ENCODE measurements at regions not wholly inside any gene's neighbourhood (a gene's known extent, or its start where the extent isn't known, plus 50 kb on each side); places are given as distances from the start of the nearest gene placed in this dataset.

DNA sequence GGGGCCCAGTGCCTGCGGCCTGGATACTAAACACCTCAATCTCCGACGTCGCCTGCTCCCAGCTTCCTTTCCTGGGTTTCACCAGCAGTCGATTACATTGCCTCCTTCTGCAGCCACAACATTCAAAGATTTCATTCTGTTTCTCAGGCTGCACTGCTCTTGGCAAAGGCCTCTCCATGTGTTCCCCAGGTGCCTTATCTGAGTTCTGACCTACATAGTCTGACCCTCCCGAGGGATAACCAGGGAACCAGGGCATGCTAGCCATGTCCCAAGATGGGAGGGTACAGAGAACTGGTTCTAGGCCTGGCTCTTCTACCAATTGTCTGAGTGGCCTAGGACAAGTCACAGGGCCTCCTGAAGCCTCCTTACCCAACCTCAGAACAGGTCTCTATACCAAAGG, 62.2 kb upstream of the ACSL1 start:
- no peaks in the 10 kb centered on the region for H3K9me3 ChIP-seq
- ChIA-PET CTCF (no interaction called here), POLR2A (no interaction called here)
- Mint-ChIP-seq H3K4me3 (ENCODE audit: unreplicated experiment) (no peak overlapping the region), H3K27me3 (ENCODE audit: insufficient read depth, unreplicated experiment) (no peaks in the 10 kb centered on the region), H3K27ac (ENCODE audit: unreplicated experiment) (no peak overlapping the region), H3K9me3 (ENCODE audit: unreplicated experiment) (no peaks in the 10 kb centered on the region), H3K36me3 (ENCODE audit: insufficient read depth, unreplicated experiment) (no peaks in the 10 kb centered on the region), H3K4me1 (ENCODE audit: low read depth, unreplicated experiment) (peaks cover 6% of the 10 kb centered on the region)
- H3K27me3 ChIP-seq (replicated peaks; ENCODE audit: control insufficient read depth, insufficient read depth, low read length), result no peaks in the 10 kb centered on the region
- TF ChIP-seq, protein P1, sequence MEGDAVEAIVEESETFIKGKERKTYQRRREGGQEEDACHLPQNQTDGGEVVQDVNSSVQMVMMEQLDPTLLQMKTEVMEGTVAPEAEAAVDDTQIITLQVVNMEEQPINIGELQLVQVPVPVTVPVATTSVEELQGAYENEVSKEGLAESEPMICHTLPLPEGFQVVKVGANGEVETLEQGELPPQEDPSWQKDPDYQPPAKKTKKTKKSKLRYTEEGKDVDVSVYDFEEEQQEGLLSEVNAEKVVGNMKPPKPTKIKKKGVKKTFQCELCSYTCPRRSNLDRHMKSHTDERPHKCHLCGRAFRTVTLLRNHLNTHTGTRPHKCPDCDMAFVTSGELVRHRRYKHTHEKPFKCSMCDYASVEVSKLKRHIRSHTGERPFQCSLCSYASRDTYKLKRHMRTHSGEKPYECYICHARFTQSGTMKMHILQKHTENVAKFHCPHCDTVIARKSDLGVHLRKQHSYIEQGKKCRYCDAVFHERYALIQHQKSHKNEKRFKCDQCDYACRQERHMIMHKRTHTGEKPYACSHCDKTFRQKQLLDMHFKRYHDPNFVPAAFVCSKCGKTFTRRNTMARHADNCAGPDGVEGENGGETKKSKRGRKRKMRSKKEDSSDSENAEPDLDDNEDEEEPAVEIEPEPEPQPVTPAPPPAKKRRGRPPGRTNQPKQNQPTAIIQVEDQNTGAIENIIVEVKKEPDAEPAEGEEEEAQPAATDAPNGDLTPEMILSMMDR (IDR thresholded peaks at IDR 0.05; ENCODE audit: insufficient read depth in 1 of 2, low read depth in 1 of 2, low read length in 1 of 2, severe bottlenecking in 1 of 2, unreplicated experiment in 1 of 2), result no peak
- intact Hi-C loops (cut with micrococcal nuclease; ENCODE audit: unreplicated experiment), result no loop called here
- H3K4me1 ChIP-seq, result peaks cover 14% of the 10 kb centered on the region
- no peak for DNase-seq
- H3K4me3 ChIP-seq (ENCODE audit: low read depth, low read length), result no peak overlapping the region
- BruUV-seq (replicated peaks), result no TSS peak
- no peaks in the 10 kb centered on the region for H3K36me3 ChIP-seq (ENCODE audit: control insufficient read depth, insufficient read depth, low read length)

DNA sequence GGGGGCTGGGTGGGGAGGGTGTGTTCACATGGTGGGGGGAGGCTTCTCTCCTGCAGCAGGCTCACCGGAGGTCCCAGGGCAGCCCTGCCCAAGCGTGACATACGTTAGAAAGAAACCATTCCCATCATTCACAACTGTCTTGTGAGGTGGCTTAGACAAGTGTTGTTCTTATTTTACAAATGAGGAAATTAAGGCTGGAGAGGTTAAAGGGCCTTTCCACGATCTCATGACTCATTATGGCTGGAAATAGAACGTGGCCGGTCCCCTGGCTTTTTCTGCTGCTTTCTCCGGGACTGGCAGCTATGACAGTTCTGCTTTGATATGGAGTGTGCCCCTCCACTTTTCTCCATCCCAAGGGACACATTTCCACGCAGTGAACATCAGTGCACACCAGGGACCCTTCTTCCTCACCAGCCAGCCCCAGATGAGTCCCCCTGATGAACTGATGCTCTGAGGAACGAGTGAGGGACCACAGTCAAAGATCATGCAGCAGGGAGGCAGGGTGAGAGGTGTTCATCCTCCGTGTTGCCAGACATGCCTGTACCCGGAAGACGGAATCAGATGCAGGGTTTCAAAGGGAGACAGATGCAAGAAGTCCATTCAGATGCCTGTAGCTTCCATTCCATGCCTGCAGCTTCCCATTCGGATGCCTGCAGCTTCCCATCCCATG, 64.0 kb upstream of the ACSL1 start:
- CTCF ChIA-PET, result no interaction called here

DNA sequence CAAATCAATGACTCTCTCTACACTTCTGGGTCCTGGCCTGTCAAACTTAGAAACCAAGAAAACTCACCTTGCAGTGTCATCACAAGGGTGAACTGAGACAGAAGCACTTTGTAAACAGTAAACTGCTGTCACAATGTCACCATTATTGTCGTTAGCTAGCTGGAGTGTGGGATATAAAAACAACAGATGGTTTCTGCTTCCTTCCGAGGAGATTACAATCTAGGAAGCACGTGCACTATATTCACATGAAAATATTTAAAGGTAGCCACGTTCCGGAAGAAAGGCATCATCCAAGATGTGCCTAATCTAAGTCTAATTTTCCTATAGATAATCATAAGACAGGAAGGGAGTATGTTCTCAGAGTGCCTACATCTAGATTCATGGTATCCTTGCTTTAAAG, 64.7 kb upstream of the ACSL1 start:
- H3K4me1 Mint-ChIP-seq (ENCODE audit: low read depth, unreplicated experiment), result peaks cover 6% of the 10 kb centered on the region
- H3K27me3 Mint-ChIP-seq (ENCODE audit: insufficient read depth, unreplicated experiment), result no peaks in the 10 kb centered on the region
- H3K36me3 Mint-ChIP-seq (ENCODE audit: insufficient read depth, unreplicated experiment), result no peaks in the 10 kb centered on the region
- ChIA-PET POLR2A (no interaction called here), CTCF (no interaction called here)
- no peak overlapping the region for H3K27ac Mint-ChIP-seq (ENCODE audit: unreplicated experiment)
- Histone ChIP-seq H3K9me3 (no peaks in the 10 kb centered on the region), H3K36me3 (ENCODE audit: control insufficient read depth, insufficient read depth, low read length) (no peaks in the 10 kb centered on the region), H3K4me3 (ENCODE audit: low read depth, low read length) (no peak overlapping the region), H3K27me3 (replicated peaks; ENCODE audit: control insufficient read depth, insufficient read depth, low read length) (no peaks in the 10 kb centered on the region), H3K4me1 (peaks cover 2% of the 10 kb centered on the region)
- TF ChIP-seq, protein P1 (IDR thresholded peaks at IDR 0.05; ENCODE audit: insufficient read depth in 1 of 2, low read depth in 1 of 2, low read length in 1 of 2, severe bottlenecking in 1 of 2, unreplicated experiment in 1 of 2), result no peak
- no peaks in the 10 kb centered on the region for H3K9me3 Mint-ChIP-seq (ENCODE audit: unreplicated experiment)
- intact Hi-C loops (cut with micrococcal nuclease; ENCODE audit: unreplicated experiment), result no loop called here
- BruUV-seq (replicated peaks), result no TSS peak
- H3K4me3 Mint-ChIP-seq (ENCODE audit: unreplicated experiment), result no peak overlapping the region
- DNase-seq, result no peak

More for the DNA sequence above, 64.0 kb upstream of the ACSL1 start:
- Mint-ChIP-seq H3K27me3 (ENCODE audit: insufficient read depth, unreplicated experiment) (no peaks in the 10 kb centered on the region), H3K4me1 (ENCODE audit: low read depth, unreplicated experiment) (peaks cover 6% of the 10 kb centered on the region), H3K4me3 (ENCODE audit: unreplicated experiment) (no peak overlapping the region), H3K9me3 (ENCODE audit: unreplicated experiment) (no peaks in the 10 kb centered on the region), H3K36me3 (ENCODE audit: insufficient read depth, unreplicated experiment) (no peaks in the 10 kb centered on the region), H3K27ac (ENCODE audit: unreplicated experiment) (no peak overlapping the region)
- Histone ChIP-seq H3K4me1 (peaks cover 9% of the 10 kb centered on the region), H3K4me3 (ENCODE audit: low read depth, low read length) (no peak overlapping the region), H3K9me3 (no peaks in the 10 kb centered on the region), H3K36me3 (ENCODE audit: control insufficient read depth, insufficient read depth, low read length) (no peaks in the 10 kb centered on the region), H3K27me3 (replicated peaks; ENCODE audit: control insufficient read depth, insufficient read depth, low read length) (no peaks in the 10 kb centered on the region)
- no TSS peak for BruUV-seq (replicated peaks)
- POLR2A ChIA-PET, result no interaction called here
- no peak for DNase-seq
- intact Hi-C loops (cut with micrococcal nuclease; ENCODE audit: unreplicated experiment), result no loop called here
- TF ChIP-seq, protein P1 (IDR thresholded peaks at IDR 0.05; ENCODE audit: insufficient read depth in 1 of 2, low read depth in 1 of 2, low read length in 1 of 2, severe bottlenecking in 1 of 2, unreplicated experiment in 1 of 2), result no peak

Data from Caco-2 (cell line).